HG03175 (cell line): ENCODE measurements at regions not wholly inside any gene's neighbourhood (a gene's known extent, or its start where the extent isn't known, plus 50 kb on each side); places are given as distances from the start of the nearest gene placed in this dataset.
A peak's percentile ranks its signal among the peaks of the same experiment; 100 is the strongest.
"Not testable (repeated sequence)": the region's sequence is repeated elsewhere in the genome, so short reads cannot be mapped to it uniquely, and the experiment has no call there.

Source experiments
- ATAC-seq: cut with Tn5 transposase; IDR thresholded peaks from one replicate; pipeline ENCODE4 v1.9.1; 2021; ENCODE audit warnings: mild to moderate bottlenecking, moderate library complexity; ENCODE audit not compliant: unreplicated experiment

GRCh38 chr1:172833954-172834353, 175.1 kb downstream of the FASLG start:
- no peak for ATAC-seq

GRCh38 chr1:172834609-172835008, 175.7 kb downstream of the FASLG start:
- no peak for ATAC-seq

DNA sequence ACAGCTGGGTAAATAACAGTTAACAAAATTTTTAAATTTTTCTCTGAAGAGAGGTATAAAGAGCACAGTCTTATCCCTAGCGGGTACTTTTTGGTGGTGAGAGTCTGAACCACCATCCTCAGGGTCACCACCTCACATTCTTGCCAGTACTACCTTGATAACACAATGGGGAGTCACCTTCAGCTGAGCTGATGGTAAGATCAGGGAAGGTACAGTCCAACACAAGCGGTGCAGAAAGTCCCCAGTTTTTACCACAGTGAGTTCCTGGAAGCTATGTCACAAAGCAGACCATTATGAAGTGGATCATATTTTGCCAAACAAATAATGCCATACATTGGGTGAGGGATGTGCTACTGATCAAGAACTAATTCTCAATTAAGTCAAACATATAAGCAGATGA, 176.9 kb downstream of the FASLG start:
- no peak for ATAC-seq

DNA sequence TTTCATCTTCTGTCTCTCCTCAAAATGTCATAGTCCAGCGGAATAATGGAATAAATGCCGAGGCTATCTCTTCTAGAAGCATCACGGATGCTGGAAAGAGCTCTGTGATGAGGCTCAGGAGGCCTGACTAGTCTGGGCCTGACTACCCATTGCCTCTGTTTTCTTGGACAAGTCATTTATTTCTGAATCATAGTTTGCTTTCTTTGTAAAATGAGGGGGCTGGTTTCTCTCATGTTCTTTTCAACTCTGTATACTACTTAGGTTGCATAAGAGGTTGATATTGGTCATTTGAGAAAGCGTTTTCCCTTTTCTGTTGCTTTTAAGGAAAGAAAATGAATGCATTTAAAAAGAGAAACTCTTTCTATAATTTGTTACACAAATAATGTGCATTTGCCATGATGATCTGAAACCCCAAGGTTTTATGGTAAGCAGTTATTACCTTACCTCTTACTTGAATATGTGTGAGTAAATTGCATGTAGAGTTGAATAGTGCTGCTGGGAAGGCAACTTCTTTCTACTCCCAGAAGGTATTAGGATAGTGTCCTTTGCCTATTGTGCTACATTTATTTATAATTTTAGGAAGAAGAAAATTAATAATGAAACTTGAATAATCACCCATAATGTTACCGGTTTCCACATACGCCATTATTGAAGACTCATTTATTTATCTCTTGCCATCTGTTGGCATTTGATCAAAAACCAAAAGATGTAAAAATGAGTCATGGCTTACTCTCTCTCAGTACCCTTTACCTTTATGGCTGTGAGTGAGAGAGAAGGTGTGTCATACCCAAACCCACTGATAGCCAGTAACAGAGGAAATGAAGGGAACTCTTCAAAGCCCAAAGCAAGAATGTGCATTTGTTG, 179.1 kb downstream of the FASLG start:
- ATAC-seq = no peak

DNA sequence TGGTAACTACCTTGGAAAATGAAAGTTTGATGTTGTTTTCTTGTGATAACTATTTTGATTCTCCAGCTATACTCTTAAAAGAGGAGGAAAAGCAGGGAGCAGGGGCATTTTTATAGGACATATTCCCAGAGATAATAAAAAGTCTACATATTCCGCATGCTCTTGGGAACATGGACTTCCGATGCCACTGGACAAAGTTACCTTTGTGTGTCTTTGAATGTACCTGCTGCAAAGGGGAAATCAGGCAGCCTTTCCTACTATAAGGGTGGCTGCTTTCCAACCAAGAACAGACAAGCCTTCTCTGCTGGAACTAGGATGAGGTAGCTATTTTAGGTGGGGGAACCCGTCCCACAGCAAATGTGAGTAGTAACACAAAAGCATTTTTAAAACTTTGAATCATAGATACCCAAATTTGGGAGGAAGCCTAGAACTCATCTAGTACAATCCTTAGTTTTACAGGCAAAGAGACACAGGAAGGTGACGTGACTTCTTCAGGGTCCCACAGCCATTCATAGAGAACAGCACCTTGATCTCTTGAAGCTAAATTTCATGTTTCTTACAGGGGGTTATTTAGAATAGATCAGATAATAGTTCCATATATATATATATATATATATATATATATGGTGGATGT, 179.9 kb downstream of the FASLG start:
- ATAC-seq = no peak

DNA sequence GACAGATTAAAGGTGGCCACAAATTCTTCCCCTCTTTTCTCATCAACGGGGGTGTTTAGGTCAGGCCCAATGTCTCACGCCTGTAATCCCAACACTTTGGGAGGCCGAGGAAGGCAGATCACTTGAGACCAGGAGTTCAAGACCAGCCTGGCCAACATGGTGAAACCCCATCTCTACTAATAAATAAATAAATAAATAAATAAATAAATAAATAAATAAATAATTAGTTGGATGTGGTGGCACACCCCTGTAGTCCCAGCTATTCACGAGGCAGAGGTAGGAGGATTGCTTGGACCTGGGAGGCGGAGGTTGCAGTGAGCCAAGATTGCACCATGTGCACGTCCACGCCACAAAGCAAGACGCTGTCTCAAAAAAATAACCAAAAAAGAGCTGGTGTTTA, 180.7 kb downstream of the FASLG start:
- ATAC-seq = not testable (repeated sequence)

GRCh38 chr1:172843444-172843843, 184.5 kb downstream of the FASLG start:
- no peak for ATAC-seq

GRCh38 chr1:172845371-172845770, 186.5 kb downstream of the FASLG start:
- no peak for ATAC-seq

DNA sequence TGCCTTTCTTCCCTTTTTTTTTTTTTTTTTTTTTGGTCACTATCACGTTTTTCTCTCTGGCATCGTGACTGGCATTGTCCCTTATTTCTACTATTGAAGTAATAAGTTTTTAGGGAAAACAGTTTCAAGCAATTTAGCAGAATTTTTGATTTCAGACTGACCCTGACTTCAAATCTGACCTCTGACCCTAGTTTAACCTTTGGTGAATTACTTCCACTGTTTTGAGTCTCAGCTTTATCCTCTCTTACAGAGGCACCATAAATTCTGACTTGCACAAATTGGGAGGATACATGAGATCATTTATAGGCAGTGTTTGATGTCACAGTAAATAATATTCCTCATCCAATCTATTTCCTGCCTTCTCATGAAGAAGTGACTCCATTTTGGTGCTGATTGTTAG, 187.0 kb downstream of the FASLG start:
- no peak for ATAC-seq

- ATAC-seq = not testable (repeated sequence)
Measured at GRCh38 chr1:172847814-172848213, 188.9 kb downstream of the FASLG start.

- no peak for ATAC-seq
Measured at GRCh38 chr1:172849653-172850052, 190.8 kb downstream of the FASLG start.

- no peak for ATAC-seq
Measured at GRCh38 chr1:172851077-172851476, 192.2 kb downstream of the FASLG start.

DNA sequence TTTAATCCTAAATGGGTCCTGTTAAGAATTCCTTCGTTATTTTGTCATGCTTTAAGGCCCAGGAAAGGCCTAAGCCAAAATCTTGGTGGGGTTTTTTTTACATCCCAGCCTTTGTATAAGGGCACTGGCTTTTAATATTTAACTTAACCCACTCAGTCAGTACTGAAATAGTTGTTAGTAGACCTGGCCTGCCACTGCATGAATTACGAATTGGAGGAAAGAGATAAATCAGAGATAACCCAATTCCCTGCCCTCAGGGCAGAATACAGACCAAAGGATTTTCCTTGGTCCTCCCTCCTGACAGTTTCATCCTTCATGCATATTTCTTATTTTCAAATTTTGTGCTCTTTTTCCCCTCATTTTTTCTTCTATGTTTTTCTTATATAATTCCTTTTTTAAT, 193.0 kb downstream of the FASLG start:
- ATAC-seq = no peak

DNA sequence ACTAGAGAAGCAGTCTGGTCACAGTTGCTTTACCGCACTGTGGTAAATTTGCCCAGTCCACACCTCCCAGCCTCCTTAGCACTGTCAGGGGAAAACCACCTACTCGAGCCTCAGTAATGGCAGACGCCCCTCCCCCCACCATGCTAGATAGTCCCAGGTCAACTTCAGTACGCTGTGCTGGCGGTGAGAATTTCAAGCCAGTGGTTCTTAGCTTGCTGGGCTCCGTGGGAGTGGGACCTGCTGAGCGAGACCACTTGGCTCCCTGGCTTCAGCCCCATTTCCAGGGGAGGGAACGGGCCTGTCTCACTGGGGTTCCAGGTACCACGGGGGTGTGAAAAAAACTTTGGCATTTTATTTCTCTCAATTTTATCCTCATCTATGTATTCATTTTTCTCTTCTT, 194.8 kb downstream of the TNFSF18 start:
- ATAC-seq = not testable (repeated sequence)

DNA sequence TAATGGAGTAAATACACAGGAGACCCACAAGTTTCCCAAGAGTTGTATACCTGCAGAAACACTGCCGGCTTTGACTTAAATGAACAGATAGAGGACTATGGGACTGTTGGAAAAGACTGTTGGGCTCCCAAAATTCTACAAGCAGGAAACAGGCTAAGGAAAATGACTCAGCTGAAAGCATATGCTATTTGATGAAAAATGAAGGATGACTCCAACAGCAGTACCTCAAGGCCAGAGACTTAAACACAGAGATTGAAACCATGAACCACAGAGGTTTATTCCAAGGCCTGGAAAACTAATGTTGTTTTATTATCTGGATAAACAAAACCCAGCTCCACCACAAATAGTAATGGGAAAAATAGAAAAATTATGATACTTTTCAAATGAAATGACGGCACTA, 187.7 kb downstream of the TNFSF18 start:
- ATAC-seq = no peak

DNA sequence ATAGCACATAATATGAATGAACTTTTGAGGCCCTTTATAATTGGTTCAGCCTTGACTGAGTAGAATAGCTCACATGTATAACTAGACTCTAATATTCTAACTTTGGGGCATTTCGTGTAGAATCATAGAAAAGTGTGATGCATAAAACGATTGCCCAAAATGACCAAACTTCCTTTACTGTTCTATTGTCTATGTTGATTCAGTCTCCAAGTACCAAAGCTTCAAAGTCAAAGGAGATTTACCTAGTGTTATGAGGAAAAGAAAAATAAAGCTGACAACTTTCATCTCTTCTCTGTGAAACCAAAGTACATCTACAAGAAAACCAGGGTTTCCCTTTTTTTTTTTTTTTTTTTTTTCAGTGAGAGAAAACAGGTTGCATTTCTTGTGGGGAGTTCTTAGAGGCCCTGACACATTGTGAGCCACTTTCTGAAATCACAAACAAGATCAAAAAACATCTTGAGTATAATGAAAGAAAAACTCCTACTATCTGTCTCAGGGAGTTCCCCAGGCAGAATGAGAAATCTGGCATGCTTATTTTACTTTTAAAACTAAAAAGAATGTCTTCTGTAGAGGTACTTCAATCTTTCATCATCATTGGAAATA, 183.4 kb downstream of the TNFSF18 start:
- no peak for ATAC-seq

DNA sequence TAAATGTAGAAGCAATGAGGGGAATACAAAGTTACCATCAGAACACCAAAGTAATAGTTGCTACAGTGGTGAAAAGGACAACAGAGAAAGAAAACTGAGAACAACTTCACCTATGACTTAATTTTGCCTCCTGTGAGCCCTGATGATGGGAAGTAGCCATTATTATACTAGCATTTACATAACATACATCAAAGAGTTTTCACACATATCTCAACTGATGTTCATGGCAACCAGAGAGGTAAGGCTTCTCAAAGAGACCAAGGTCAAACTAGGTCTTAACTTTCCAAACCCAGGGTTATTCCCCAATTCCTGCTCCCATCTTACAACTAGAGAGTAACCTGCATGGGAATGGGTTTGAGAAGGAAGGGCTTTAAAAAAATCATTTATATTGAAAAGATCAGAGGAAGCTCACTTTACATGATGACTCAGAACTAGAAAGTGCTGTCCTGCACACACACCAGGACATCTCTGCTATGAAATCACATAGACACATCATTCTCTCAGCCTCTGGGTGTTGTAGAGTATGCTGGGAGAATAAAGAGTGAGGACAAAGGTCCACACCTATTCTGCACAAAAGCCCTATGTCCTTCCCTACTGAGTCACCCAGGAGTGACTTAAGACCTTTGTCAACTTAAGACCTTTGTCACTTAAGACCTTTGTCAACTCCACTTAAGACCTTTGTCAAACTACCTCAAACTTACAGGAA, 179.7 kb downstream of the TNFSF18 start:
- ATAC-seq = peak; percentile 60

GRCh38 chr1:172874950-172875349, 175.8 kb downstream of the TNFSF18 start:
- no peak for ATAC-seq

- ATAC-seq = no peak
Measured at GRCh38 chr1:172875892-172876291, 174.8 kb downstream of the TNFSF18 start.

- no peak for ATAC-seq
Measured at GRCh38 chr1:172882385-172882784, 168.4 kb downstream of the TNFSF18 start.

GRCh38 chr1:172882791-172883386, 167.9 kb downstream of the TNFSF18 start:
- no peak for ATAC-seq
